SU-DHL-6 (cell line): ENCODE measurements at regions not wholly inside any gene's neighbourhood (a gene's known extent, or its start where the extent isn't known, plus 50 kb on each side); places are given as distances from the start of the nearest gene placed in this dataset.

Experiments
- CTCF ChIP-seq: fragments of 200-600 bp; sonication (generic); IDR thresholded peaks from one replicate; pipeline ENCODE4 v1.5.1; 2017; ENCODE audit warnings: antibody characterized with exemption, mild to moderate bottlenecking, low read length, moderate library complexity; ENCODE audit not compliant: insufficient read depth, poor library complexity, severe bottlenecking
- EZH2phosphoT487 ChIP-seq: fragments of 200-600 bp; sonication (generic), shearing (Covaris generic); conservative IDR thresholded peaks from 2 replicates; pipeline ENCODE4 v1.6.1; 2018; ENCODE audit warnings: mild to moderate bottlenecking, antibody characterized with exemption, low read length, moderate library complexity, mixed read lengths

DNA sequence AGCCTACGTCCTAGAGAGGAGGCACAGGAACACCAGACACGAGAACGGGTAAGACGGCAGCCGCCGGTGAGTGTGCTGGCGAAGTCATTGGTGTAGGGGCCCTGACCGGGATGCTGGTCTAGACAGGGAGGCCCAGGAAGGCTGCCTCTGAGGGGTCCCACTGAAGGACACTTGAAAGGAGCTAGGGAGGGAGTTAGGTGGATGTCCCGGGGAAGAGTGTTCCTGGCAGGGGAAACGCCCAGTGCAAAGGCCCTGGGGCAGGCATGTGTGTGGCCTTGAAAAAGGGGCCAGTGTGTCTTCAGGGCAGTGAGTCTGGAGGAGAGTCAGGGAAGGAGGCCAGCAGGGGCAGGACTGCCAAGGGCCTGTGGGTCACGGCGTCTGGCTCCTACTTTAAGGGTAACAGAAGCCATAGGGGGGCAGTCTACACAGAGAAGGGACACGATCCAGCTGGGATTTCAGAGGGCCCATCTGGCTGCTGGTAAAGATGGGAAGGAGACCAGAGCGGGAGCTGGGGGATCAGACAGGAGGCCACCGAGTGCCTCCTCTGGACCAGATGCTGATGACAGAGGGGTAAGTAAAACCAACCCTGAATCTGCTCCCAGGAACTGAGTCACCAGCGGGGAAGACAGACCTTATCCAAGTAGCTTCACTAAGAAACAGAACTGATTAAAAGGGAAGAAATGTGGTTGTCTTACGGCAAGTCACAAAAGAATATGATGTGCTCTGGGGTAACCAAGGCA is 115.9 kb downstream of the LITAF start:
- TF ChIP-seq CTCF (no peak), EZH2phosphoT487 (no peak)
